NT2/D1 (cell line): ENCODE measurements at regions not wholly inside any gene's neighbourhood (a gene's known extent, or its start where the extent isn't known, plus 50 kb on each side); places are given as distances from the start of the nearest gene placed in this dataset.

Experiments
- YY1 ChIP-seq: IDR thresholded peaks from 2 replicates; pipeline ENCODE4 v1.6.1; 2011; ENCODE audit not compliant: insufficient read length, insufficient read depth
- ZNF274 ChIP-seq: IDR thresholded peaks from 2 replicates; pipeline ENCODE4 v1.6.1; 2011; ENCODE audit warnings: mild to moderate bottlenecking, low read depth, low read length

GRCh38 chr10:28149746-28150145, 150.9 kb upstream of the ODAD2 start:
- no peak for TF ChIP-seq ZNF274
- TF ChIP-seq YY1, result no peak
